Stomach (tissue), 4 donors: ENCODE measurements at regions not wholly inside any gene's neighbourhood (a gene's known extent, or its start where the extent isn't known, plus 50 kb on each side); places are given as distances from the start of the nearest gene placed in this dataset.

ENCODE experiments used
- CTCF ChIP-seq, 7 experiments: fragments of 450-650 bp in 4 of 7; fragments of 200-600 bp in 3 of 7; sonication (generic) in 3 of 7; IDR thresholded peaks; one replicate each; pipeline ENCODE4 v1.5.1; 2016 to 2019; ENCODE audit warnings: antibody characterized with exemption in 7 of 7, control low read depth in 2 of 7, mild to moderate bottlenecking in 1 of 7
- EP300 ChIP-seq: sonication (generic); formaldehyde crosslinking; IDR thresholded peaks from one replicate; pipeline ENCODE4 v1.6.1; 2017; ENCODE audit warnings: antibody characterized with exemption
- POLR2A ChIP-seq, 4 donors: fragments of 450-650 bp; IDR thresholded peaks; one replicate each; pipeline ENCODE4 v1.6.1; 2016; ENCODE audit warnings: antibody characterized with exemption in 4 of 4, control low read depth in 2 of 4, mild to moderate bottlenecking in 1 of 4, moderate library complexity in 1 of 4
- POLR2AphosphoS5 ChIP-seq, 3 donors: sonication (generic); formaldehyde crosslinking; IDR thresholded peaks; one replicate each; pipeline ENCODE4 v1.6.1; 2016; ENCODE audit warnings: antibody characterized with exemption in 3 of 3

- no peak for TF ChIP-seq CTCF (IDR thresholded peaks at IDR 0.05)
- no peak for TF ChIP-seq POLR2A (IDR thresholded peaks at IDR 0.05)
- TF ChIP-seq POLR2AphosphoS5 (IDR thresholded peaks at IDR 0.05): no peak
- TF ChIP-seq EP300: no peak
Measured at GRCh38 chr3:159926573-159926972, 62.1 kb upstream of the IL12A start.
